ENCODE measurements at regions not wholly inside any gene's neighbourhood (a gene's known extent, or its start where the extent isn't known, plus 50 kb on each side); places are given as distances from the start of the nearest gene placed in this dataset.

DNA sequence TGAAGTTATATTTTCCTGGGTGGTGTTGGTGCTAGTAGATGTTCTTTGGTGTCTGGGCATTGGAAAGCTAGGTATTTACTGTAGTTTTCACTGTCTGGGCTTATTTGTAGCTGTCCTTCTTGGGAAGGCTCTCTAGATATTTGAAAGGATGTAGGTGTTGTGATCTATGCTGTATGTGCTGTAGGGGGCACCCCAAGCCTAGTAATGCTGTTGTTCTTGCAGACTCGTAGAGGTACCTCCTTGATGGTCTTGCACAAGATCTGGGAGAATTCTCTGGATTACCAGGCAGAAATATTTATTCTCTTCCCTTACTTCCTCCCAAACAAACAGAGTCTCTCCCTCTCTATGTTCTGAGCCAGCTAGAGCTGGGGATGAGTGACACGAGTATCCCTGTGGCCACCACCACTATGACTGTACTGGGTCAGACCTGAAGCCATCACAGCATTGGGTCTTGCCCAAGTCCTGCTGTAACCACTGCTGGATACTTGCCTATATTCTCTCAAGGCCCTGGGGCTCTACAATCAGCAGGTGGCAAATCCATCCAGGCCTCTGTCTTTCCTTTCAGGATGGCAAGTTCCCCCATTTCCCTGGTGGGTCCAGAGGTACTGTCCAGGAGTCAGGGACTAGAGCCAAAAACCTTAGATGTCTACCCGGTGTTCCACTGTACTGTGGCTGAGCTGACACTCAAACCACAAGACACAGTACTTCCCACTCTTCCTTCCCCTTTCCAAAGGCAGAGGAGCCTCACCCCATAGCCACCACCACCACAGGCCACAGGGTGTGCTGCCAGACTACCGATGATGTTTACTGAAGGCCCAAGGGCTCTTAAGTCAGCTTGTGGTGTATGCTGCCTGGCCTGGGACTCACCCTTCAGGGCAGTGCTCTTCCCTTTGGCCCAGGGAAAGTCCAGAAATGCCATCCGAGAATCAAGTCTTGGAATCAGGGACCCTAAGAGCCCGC is 195.2 kb upstream of the DPPA4 start:
- TF ChIP-seq POLR2AphosphoS5 (IDR thresholded peaks at IDR 0.05; ENCODE audit: low read depth) (0 out of 2 replicates have a peak, but pooled peaks have one; percentile 34), CTCF (IDR thresholded peaks at IDR 0.05; ENCODE audit: insufficient read depth, low read length) (no peak)
- Histone ChIP-seq H3K27me3 (ENCODE audit: insufficient read depth, poor library complexity, severe bottlenecking) (no peaks in the 10 kb centered on the region), H3K27ac (replicated peaks) (no peak overlapping the region), H3K4me3 (replicated peaks; ENCODE audit: insufficient read depth, low read length) (no peak overlapping the region)
- DNase-seq (ENCODE audit: low read depth in 1 of 2, low spot score in 1 of 2) = peak; percentile 5 to 83

- H3K4me3 ChIP-seq (replicated peaks; ENCODE audit: insufficient read depth, low read length) = no peak overlapping the region
- TF ChIP-seq GABPA (IDR thresholded peaks at IDR 0.05; ENCODE audit: low read depth) (no peak), POLR2AphosphoS5 (IDR thresholded peaks at IDR 0.05; ENCODE audit: low read depth) (no peak), SPI1 (IDR thresholded peaks at IDR 0.05; ENCODE audit: borderline replicate concordance, low read depth) (no peak), CTCF (IDR thresholded peaks at IDR 0.05; ENCODE audit: insufficient read depth, low read length) (no peak), REST (IDR thresholded peaks at IDR 0.05; ENCODE audit: insufficient replicate concordance, low read depth) (no peak)
- DNase-seq (ENCODE audit: low read depth in 1 of 2, low spot score in 1 of 2) = no peak
- no peak overlapping the region for H3K27ac ChIP-seq (replicated peaks)
- H3K27me3 ChIP-seq (ENCODE audit: insufficient read depth, poor library complexity, severe bottlenecking) = no peaks in the 10 kb centered on the region
These were observed 208.4 kb upstream of the DPPA4 start for GRCh38 chr3:109545746-109546145.

DNA sequence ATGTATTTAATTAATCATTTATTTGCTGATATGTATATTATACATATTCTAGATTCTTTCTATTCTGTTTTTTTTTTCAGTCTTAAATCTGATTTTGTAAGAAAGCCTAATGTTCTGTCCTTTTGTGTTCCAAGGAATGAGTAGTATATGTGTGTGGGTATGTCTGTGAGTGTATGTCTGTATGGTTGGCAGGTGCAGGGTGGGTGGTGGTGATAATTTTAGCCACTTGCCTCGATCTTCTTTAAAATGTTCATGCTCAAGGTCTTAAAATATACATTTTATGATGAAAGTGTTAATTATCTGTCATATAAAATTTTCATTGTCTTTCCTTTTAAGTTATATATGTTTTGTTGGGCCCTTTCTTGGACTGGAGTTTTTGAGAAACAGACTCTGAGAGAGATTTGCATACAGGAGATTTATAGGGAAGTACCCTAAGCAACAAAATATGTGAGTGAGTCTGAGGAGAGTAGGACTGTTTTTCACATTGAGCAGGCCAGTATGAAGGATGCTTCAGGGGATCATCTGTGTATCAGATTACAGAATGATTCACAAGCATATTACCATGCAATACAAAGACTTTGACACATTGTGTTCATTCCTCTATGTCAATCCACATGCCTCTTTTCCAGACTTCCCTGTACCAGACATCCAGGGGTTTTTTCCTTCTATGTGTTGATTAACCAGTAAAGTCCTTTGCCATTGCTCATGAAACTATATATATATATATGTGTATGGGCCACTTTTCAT is 211.0 kb upstream of the DPPA4 start:
- no peak for DNase-seq (ENCODE audit: low read depth in 1 of 2, low spot score in 1 of 2)
- H3K4me3 ChIP-seq (replicated peaks; ENCODE audit: insufficient read depth, low read length) = no peak overlapping the region
- TF ChIP-seq SPI1 (IDR thresholded peaks at IDR 0.05; ENCODE audit: borderline replicate concordance, low read depth) = no peak
- H3K27me3 ChIP-seq (ENCODE audit: insufficient read depth, poor library complexity, severe bottlenecking) = no peaks in the 10 kb centered on the region
- no peak overlapping the region for H3K27ac ChIP-seq (replicated peaks)

GRCh38 chr3:109553591-109554371 is 216.4 kb upstream of the DPPA4 start:
- no peak overlapping the region for H3K4me3 ChIP-seq (replicated peaks; ENCODE audit: insufficient read depth, low read length)
- TF ChIP-seq SPI1 (IDR thresholded peaks at IDR 0.05; ENCODE audit: borderline replicate concordance, low read depth) = no peak
- no peak for TF ChIP-seq REST (IDR thresholded peaks at IDR 0.05; ENCODE audit: insufficient replicate concordance, low read depth)
- TF ChIP-seq CTCF (IDR thresholded peaks at IDR 0.05; ENCODE audit: insufficient read depth, low read length) = no peak
- no peak for TF ChIP-seq GABPA (IDR thresholded peaks at IDR 0.05; ENCODE audit: low read depth)
- TF ChIP-seq POLR2AphosphoS5 (IDR thresholded peaks at IDR 0.05; ENCODE audit: low read depth) = no peak
- DNase-seq (ENCODE audit: low read depth in 1 of 2, low spot score in 1 of 2) = no peak
- H3K27ac ChIP-seq (replicated peaks) = no peak overlapping the region
- H3K27me3 ChIP-seq (ENCODE audit: insufficient read depth, poor library complexity, severe bottlenecking) = no peaks in the 10 kb centered on the region
